ENCODE measurements at regions not wholly inside any gene's neighbourhood (a gene's known extent, or its start where the extent isn't known, plus 50 kb on each side); places are given as distances from the start of the nearest gene placed in this dataset.

GRCh38 chr3:110727056-110727455 lies 344.6 kb upstream of the NECTIN3 start:
- no peak for TF ChIP-seq NFIC (IDR thresholded peaks at IDR 0.05)
- TF ChIP-seq CREB1 (IDR thresholded peaks at IDR 0.05; ENCODE audit: low read depth), result no peak
- TF ChIP-seq MAX (IDR thresholded peaks at IDR 0.05), result no peak
- no peak for TF ChIP-seq USF1 (IDR thresholded peaks at IDR 0.05)
- no peak for TF ChIP-seq YY1 (IDR thresholded peaks at IDR 0.05; ENCODE audit: low read depth)
- TF ChIP-seq, protein P1, sequence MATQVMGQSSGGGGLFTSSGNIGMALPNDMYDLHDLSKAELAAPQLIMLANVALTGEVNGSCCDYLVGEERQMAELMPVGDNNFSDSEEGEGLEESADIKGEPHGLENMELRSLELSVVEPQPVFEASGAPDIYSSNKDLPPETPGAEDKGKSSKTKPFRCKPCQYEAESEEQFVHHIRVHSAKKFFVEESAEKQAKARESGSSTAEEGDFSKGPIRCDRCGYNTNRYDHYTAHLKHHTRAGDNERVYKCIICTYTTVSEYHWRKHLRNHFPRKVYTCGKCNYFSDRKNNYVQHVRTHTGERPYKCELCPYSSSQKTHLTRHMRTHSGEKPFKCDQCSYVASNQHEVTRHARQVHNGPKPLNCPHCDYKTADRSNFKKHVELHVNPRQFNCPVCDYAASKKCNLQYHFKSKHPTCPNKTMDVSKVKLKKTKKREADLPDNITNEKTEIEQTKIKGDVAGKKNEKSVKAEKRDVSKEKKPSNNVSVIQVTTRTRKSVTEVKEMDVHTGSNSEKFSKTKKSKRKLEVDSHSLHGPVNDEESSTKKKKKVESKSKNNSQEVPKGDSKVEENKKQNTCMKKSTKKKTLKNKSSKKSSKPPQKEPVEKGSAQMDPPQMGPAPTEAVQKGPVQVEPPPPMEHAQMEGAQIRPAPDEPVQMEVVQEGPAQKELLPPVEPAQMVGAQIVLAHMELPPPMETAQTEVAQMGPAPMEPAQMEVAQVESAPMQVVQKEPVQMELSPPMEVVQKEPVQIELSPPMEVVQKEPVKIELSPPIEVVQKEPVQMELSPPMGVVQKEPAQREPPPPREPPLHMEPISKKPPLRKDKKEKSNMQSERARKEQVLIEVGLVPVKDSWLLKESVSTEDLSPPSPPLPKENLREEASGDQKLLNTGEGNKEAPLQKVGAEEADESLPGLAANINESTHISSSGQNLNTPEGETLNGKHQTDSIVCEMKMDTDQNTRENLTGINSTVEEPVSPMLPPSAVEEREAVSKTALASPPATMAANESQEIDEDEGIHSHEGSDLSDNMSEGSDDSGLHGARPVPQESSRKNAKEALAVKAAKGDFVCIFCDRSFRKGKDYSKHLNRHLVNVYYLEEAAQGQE (IDR thresholded peaks at IDR 0.05; ENCODE audit: low read depth), result no peak
- TF ChIP-seq RAD21 (IDR thresholded peaks at IDR 0.05; ENCODE audit: low read depth), result no peak
- no peak for TF ChIP-seq FOXM1 (IDR thresholded peaks at IDR 0.05; ENCODE audit: borderline replicate concordance, low read depth)
- TF ChIP-seq ZBTB7A (IDR thresholded peaks at IDR 0.05; ENCODE audit: low read depth), result no peak
- TF ChIP-seq CEBPB (IDR thresholded peaks at IDR 0.05), result no peak
- no peak for TF ChIP-seq TCF12 (IDR thresholded peaks at IDR 0.05; ENCODE audit: low read depth)
- TF ChIP-seq EGR1 (IDR thresholded peaks at IDR 0.05), result no peak
- no peak for TF ChIP-seq EP300 (IDR thresholded peaks at IDR 0.05; ENCODE audit: borderline replicate concordance)
- TF ChIP-seq TEAD4 (IDR thresholded peaks at IDR 0.05), result no peak
- no peak for TF ChIP-seq TAF1 (IDR thresholded peaks at IDR 0.05; ENCODE audit: low read depth)

- TF ChIP-seq, protein P1 (IDR thresholded peaks at IDR 0.05; ENCODE audit: low read depth), result no peak
- TF ChIP-seq FOXM1 (IDR thresholded peaks at IDR 0.05; ENCODE audit: borderline replicate concordance, low read depth), result no peak
- no peak for TF ChIP-seq TAF1 (IDR thresholded peaks at IDR 0.05; ENCODE audit: low read depth)
- no peak for TF ChIP-seq MAX (IDR thresholded peaks at IDR 0.05)
- TF ChIP-seq RAD21 (IDR thresholded peaks at IDR 0.05; ENCODE audit: low read depth), result no peak
- TF ChIP-seq EGR1 (IDR thresholded peaks at IDR 0.05), result no peak
- TF ChIP-seq CEBPB (IDR thresholded peaks at IDR 0.05), result no peak
- TF ChIP-seq NFIC (IDR thresholded peaks at IDR 0.05), result no peak
Observed at GRCh38 chr3:110731148-110731547, 340.5 kb upstream of the NECTIN3 start.

- TF ChIP-seq NFIC (IDR thresholded peaks at IDR 0.05) (no peak), YY1 (IDR thresholded peaks at IDR 0.05; ENCODE audit: low read depth) (no peak), MAX (IDR thresholded peaks at IDR 0.05) (no peak), EP300 (IDR thresholded peaks at IDR 0.05; ENCODE audit: borderline replicate concordance) (no peak), RAD21 (IDR thresholded peaks at IDR 0.05; ENCODE audit: low read depth) (no peak), CEBPB (IDR thresholded peaks at IDR 0.05) (no peak), ZBTB7A (IDR thresholded peaks at IDR 0.05; ENCODE audit: low read depth) (no peak), TCF12 (IDR thresholded peaks at IDR 0.05; ENCODE audit: low read depth) (no peak), USF1 (IDR thresholded peaks at IDR 0.05) (no peak), TEAD4 (IDR thresholded peaks at IDR 0.05) (no peak), FOXM1 (IDR thresholded peaks at IDR 0.05; ENCODE audit: borderline replicate concordance, low read depth) (no peak), TAF1 (IDR thresholded peaks at IDR 0.05; ENCODE audit: low read depth) (no peak), EGR1 (IDR thresholded peaks at IDR 0.05) (no peak), CREB1 (IDR thresholded peaks at IDR 0.05; ENCODE audit: low read depth) (no peak)
- TF ChIP-seq, protein P1 (IDR thresholded peaks at IDR 0.05; ENCODE audit: low read depth), result no peak
Observed at GRCh38 chr3:110732420-110732819, 339.2 kb upstream of the NECTIN3 start.

DNA sequence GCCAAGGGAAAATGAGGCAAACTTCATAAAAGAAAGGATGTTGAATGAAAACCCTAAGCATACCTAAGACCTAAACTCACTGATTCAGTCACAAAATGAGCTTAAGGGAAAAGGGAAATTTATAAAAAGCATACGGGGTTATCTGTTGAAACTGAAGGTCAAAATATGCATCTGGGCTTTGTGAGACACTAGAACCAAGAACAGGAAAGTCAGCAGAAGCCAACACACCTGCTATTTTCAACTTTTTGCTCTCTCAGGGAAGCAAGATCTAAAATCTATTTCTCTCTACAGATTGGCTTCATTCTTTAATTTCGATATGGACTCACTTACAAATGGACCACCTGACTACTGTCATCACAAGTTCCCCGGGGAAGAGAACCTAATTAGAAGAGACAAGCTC lies 338.6 kb upstream of the NECTIN3 start:
- TF ChIP-seq ZBTB7A (IDR thresholded peaks at IDR 0.05; ENCODE audit: low read depth) (no peak), NFIC (IDR thresholded peaks at IDR 0.05) (no peak)

DNA sequence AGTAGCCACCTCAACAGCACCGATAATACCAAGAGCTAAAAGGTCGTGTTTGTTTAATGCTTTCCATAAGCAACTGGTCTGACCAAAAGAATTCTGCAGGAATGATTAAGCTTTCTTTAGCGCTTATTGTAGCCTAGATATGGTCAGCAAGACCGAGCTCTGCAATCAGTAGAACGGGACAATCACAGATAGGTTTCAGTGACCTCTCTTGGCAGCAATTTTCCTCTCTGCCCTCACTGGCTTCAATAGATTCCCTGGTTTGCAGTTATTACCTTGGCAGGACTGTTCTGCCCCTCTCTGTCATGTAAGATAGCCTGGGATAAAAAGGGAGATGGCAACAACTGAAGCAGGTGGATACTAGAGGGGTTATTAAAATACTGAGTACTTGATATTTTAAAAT lies 337.1 kb upstream of the NECTIN3 start:
- TF ChIP-seq ZBTB7A (IDR thresholded peaks at IDR 0.05; ENCODE audit: low read depth), result no peak
- TF ChIP-seq, protein P1 (IDR thresholded peaks at IDR 0.05; ENCODE audit: low read depth), result no peak
- TF ChIP-seq MAX (IDR thresholded peaks at IDR 0.05), result no peak
- no peak for TF ChIP-seq CREB1 (IDR thresholded peaks at IDR 0.05; ENCODE audit: low read depth)
- TF ChIP-seq TCF12 (IDR thresholded peaks at IDR 0.05; ENCODE audit: low read depth), result no peak
- no peak for TF ChIP-seq FOXM1 (IDR thresholded peaks at IDR 0.05; ENCODE audit: borderline replicate concordance, low read depth)
- TF ChIP-seq CEBPB (IDR thresholded peaks at IDR 0.05), result no peak

Data from Ishikawa (cell line).